K562 (cell line): ENCODE measurements at regions not wholly inside any gene's neighbourhood (a gene's known extent, or its start where the extent isn't known, plus 50 kb on each side); places are given as distances from the start of the nearest gene placed in this dataset.

ENCODE experiments used
- ATAC-seq: fragments of 200-7000 bp; cut with Tn5 transposase; 3 replicates; pipeline ENCODE4 v1.9.1; 2020; ENCODE audit warnings: moderate library complexity
- BruUV-seq: library from RNA; stranded (reverse); fragments of 400-500 nt; replicated peaks from 2 replicates; lab custom pipeline; 2021; lab: Mats Ljungman, UMichigan
- CTCF ChIA-PET: fragments of 300-600 bp; formaldehyde crosslinking; extraction: SDS; loops from one replicate; lab custom pipeline; 2021; ENCODE audit warnings: low intra/inter-chr PET ratio; lab: Yijun Ruan, JAX
- POLR2A ChIA-PET: fragments of 300-600, 350-650 bp; sonication (Branson Sonifier 250); formaldehyde crosslinking; extraction: SDS; loops from one replicate; lab custom pipeline; 2021; ENCODE audit warnings: antibody characterized with exemption, inconsistent platforms; lab: Yijun Ruan, JAX
- DNase-seq, 4 experiments: peaks; one replicate each; pipeline versions ENCODE4 v3.0.0 to v3.0.0-alpha.2; 2011 to 2018; ENCODE audit warnings: low spot score in 3 of 4, mixed read lengths in 3 of 4; ENCODE audit errors: extremely low read depth in 1 of 4
- FAIRE-seq: peaks from 2 replicates; lab custom pipeline; 2011; peaks lifted over from hg19 to GRCh38; lab: Jason Lieb, UNC
- H2AFZ ChIP-seq: 2 replicates; pipeline ENCODE4 v1.6.0; 2011; ENCODE audit warnings: low read depth, low read length, control low read depth, inconsistent platforms
- H3K27ac ChIP-seq: fragments of 200-600 bp; 3 replicates; pipeline ENCODE4 v1.8.0; 2011; ENCODE audit warnings: low read depth, mild to moderate bottlenecking, control low read depth, inconsistent platforms, low read length, moderate library complexity, mixed read lengths; ENCODE audit errors: extremely low read depth
- H3K27me3 ChIP-seq, 2 experiments: fragments of 300-600 bp in 1 of 2; 2 replicates in 1 of 2; 3 replicates in 1 of 2; pipeline versions ENCODE4 v1.6.0 to v1.8.0; 2011; ENCODE audit warnings: inconsistent platforms in 2 of 2, low read length in 2 of 2, mild to moderate bottlenecking in 1 of 2, mixed read lengths in 1 of 2, moderate library complexity in 1 of 2; ENCODE audit not compliant: control insufficient read depth in 2 of 2, insufficient read depth in 2 of 2
- H3K36me3 ChIP-seq: fragments of 300-600 bp; 3 replicates; pipeline ENCODE4 v1.8.0; 2011; ENCODE audit warnings: mild to moderate bottlenecking, low read length, inconsistent platforms; ENCODE audit not compliant: control insufficient read depth, insufficient read depth
- H3K4me1 ChIP-seq, 2 experiments: fragments of 200-600 bp in 1 of 2; replicated peaks in 1 of 2; 2 replicates in 1 of 2; 3 replicates in 1 of 2; pipeline versions ENCODE4 v1.5.1 to v1.8.0; 2011; ENCODE audit warnings: inconsistent platforms in 2 of 2, low read length in 2 of 2, mild to moderate bottlenecking in 1 of 2, mixed read lengths in 1 of 2, moderate library complexity in 1 of 2; ENCODE audit not compliant: control insufficient read depth in 2 of 2, insufficient read depth in 2 of 2
- H3K4me2 ChIP-seq: 2 replicates; pipeline ENCODE4 v1.6.1; 2011; ENCODE audit warnings: low read length, control low read depth, inconsistent platforms, mixed read lengths; ENCODE audit not compliant: insufficient read depth
- H3K4me3 ChIP-seq: fragments of 200-600 bp; sonication (generic), shearing (Covaris generic); 2 replicates; pipeline ENCODE4 v1.5.1; 2016; ENCODE audit warnings: control low read depth, inconsistent platforms
- H3K79me2 ChIP-seq: fragments of 200-600 bp; 3 replicates; pipeline ENCODE4 v1.8.0; 2011; ENCODE audit warnings: low read length, inconsistent platforms; ENCODE audit not compliant: control insufficient read depth, insufficient read depth
- H3K9ac ChIP-seq, 2 experiments: 2 replicates each; pipeline versions ENCODE4 v1.6.0 to v1.6.1; 2011; ENCODE audit warnings: low read depth in 2 of 2, low read length in 2 of 2, control low read depth in 1 of 2, inconsistent platforms in 1 of 2, mild to moderate bottlenecking in 1 of 2, mixed read lengths in 1 of 2; ENCODE audit not compliant: insufficient read depth in 1 of 2
- H3K9me1 ChIP-seq: one replicate; pipeline ENCODE4 v1.6.0; 2011; ENCODE audit warnings: inconsistent platforms, mild to moderate bottlenecking, low read length, moderate library complexity; ENCODE audit not compliant: control insufficient read depth, insufficient read depth
- H3K9me3 ChIP-seq: replicated peaks from 2 replicates; pipeline ENCODE4 v1.5.1; 2011; ENCODE audit warnings: low read depth, low read length, inconsistent platforms; ENCODE audit not compliant: control insufficient read depth, insufficient read depth
- H4K20me1 ChIP-seq: replicated peaks from 2 replicates; pipeline ENCODE4 v1.6.1; 2011; ENCODE audit warnings: low read length, inconsistent platforms, mixed read lengths; ENCODE audit not compliant: control insufficient read depth, insufficient read depth
- ELF1 ChIP-seq: fragments of 200-800 bp; sonication (Bioruptor generic); IDR thresholded peaks from 2 replicates; pipeline ENCODE4 v1.6.1; 2016; ENCODE audit warnings: missing genetic modification characterization, missing compliant biosample characterization
- NR2C2 ChIP-seq, 2 experiments: fragments of 200-800 bp in 1 of 2; sonication (Bioruptor generic) in 1 of 2; sonication (generic) in 1 of 2; formaldehyde crosslinking in 1 of 2; IDR thresholded peaks; 2 replicates each; pipeline versions ENCODE4 v1.6.1 to v1.8.0; 2016 to 2022; ENCODE audit warnings: mild to moderate bottlenecking in 1 of 2, missing compliant biosample characterization in 1 of 2, missing genetic modification characterization in 1 of 2, missing genetic modification reagents in 1 of 2
- SIN3B ChIP-seq: fragments of 450-650 bp; IDR thresholded peaks from 2 replicates; pipeline ENCODE4 v1.6.1; 2017; ENCODE audit warnings: low read depth, mild to moderate bottlenecking, moderate library complexity
- SIX5 ChIP-seq, 2 experiments: IDR thresholded peaks; 2 replicates each; pipeline ENCODE4 v1.6.1; 2011; ENCODE audit warnings: low read length in 2 of 2, borderline replicate concordance in 1 of 2, low read depth in 1 of 2, mild to moderate bottlenecking in 1 of 2, moderate library complexity in 1 of 2; ENCODE audit not compliant: insufficient read depth in 1 of 2
- ZBTB40 ChIP-seq, 2 experiments: fragments of 450-650 bp in 1 of 2; sonication (generic) in 1 of 2; formaldehyde crosslinking in 1 of 2; IDR thresholded peaks; 2 replicates each; pipeline versions ENCODE4 v1.7.1 to v1.9.0; 2016 to 2022; ENCODE audit warnings: inconsistent platforms in 1 of 2, mild to moderate bottlenecking in 1 of 2, missing genetic modification reagents in 1 of 2
- ZFX ChIP-seq: sonication (generic); formaldehyde crosslinking; IDR thresholded peaks from 2 replicates; pipeline ENCODE4 v1.8.0; 2022; ENCODE audit warnings: mild to moderate bottlenecking, missing genetic modification reagents, moderate library complexity
- WGBS: fragments of 100-300 bp; shearing (Covaris generic); methylation state at CpG from one replicate; pipeline ENCODE4 v1.1.6; 2016; ENCODE audit warnings: low coverage, mixed read lengths; ENCODE audit not compliant: insufficient coverage; ENCODE audit errors: missing lambda C conversion rate; 5-methylcytosine and 5-hydroxymethylcytosine counted together
- in situ Hi-C: fragments of 300-500 bp; cut with MboI; formaldehyde crosslinking; loops from 4 replicates; pipeline ENCODE4 v1.15.0; 2018; ENCODE audit warnings: inconsistent platforms, mixed read lengths
- intact Hi-C: fragments of 100-400 bp; cut with micrococcal nuclease; formaldehyde crosslinking; loops from 2 replicates; pipeline ENCODE4 v1.14.2; 2022

- no peak for TF ChIP-seq ZFX (CRISPR knock-in tag)
- no peak for TF ChIP-seq SIN3B
- BruUV-seq, result no TSS peak
- H3K27ac ChIP-seq, result no peak overlapping the region
- no peaks in the 10 kb centered on the region for H3K36me3 ChIP-seq
- no peaks in the 10 kb centered on the region for H3K79me2 ChIP-seq
- ChIA-PET POLR2A (no interaction called here), CTCF (no interaction called here)
- no peaks in the 10 kb centered on the region for H3K9me3 ChIP-seq
- H3K4me2 ChIP-seq, result no peak overlapping the region
- H4K20me1 ChIP-seq, result no peaks in the 10 kb centered on the region
- 3% methylated on average over 4 of the region's 4 CpGs for WGBS
- FAIRE-seq (no peak), DNase-seq (no peak), ATAC-seq (no peak)
- in situ Hi-C loops (no loop called here), intact Hi-C loops (no loop called here)
- H2AFZ ChIP-seq, result no peak overlapping the region
- no peak overlapping the region for H3K9ac ChIP-seq
- no peaks in the 10 kb centered on the region for H3K4me1 ChIP-seq
- no peak overlapping the region for H3K4me3 ChIP-seq
- H3K9me1 ChIP-seq, result no peaks in the 10 kb centered on the region
- H3K27me3 ChIP-seq, result no peaks in the 10 kb centered on the region
These were observed 142.4 kb downstream of the NMUR2 start for GRCh38 chr5:152262667-152263066.

- in situ Hi-C loops, result no loop called here
- TF ChIP-seq ZBTB40 (IDR thresholded peaks at IDR 0.05) (no peak), ZBTB40 (CRISPR knock-in tag; IDR thresholded peaks at IDR 0.05) (no peak), ELF1 (tag) (no peak), NR2C2 (CRISPR knock-in tag; IDR thresholded peaks at IDR 0.05) (no peak), NR2C2 (tag; IDR thresholded peaks at IDR 0.05) (no peak), SIX5 (IDR thresholded peaks at IDR 0.05; ENCODE audit: borderline replicate concordance in 1 of 2, insufficient read depth in 1 of 2, low read depth in 1 of 2, low read length in 2 of 2) (no peak)
These were observed 144.1 kb downstream of the NMUR2 start for GRCh38 chr5:152260940-152261339.

More at GRCh38 chr5:152260940-152261339, 144.1 kb downstream of the NMUR2 start:
- Histone ChIP-seq H3K9me1 (no peaks in the 10 kb centered on the region), H3K9me3 (no peaks in the 10 kb centered on the region), H4K20me1 (no peaks in the 10 kb centered on the region), H2AFZ (no peak overlapping the region), H3K4me3 (no peak overlapping the region), H3K4me1 (no peaks in the 10 kb centered on the region), H3K27me3 (no peaks in the 10 kb centered on the region), H3K36me3 (no peaks in the 10 kb centered on the region), H3K4me2 (no peak overlapping the region), H3K27ac (no peak overlapping the region), H3K79me2 (no peaks in the 10 kb centered on the region), H3K9ac (no peak overlapping the region)
- 4% methylated on average over 7 of the region's 7 CpGs for WGBS
- ChIA-PET CTCF (no interaction called here), POLR2A (no interaction called here)
- BruUV-seq, result no TSS peak
- intact Hi-C loops, result no loop called here
- no peak for FAIRE-seq
- ATAC-seq, result no peak
- DNase-seq, result no peak
